ENCODE measurements at regions not wholly inside any gene's neighbourhood (a gene's known extent, or its start where the extent isn't known, plus 50 kb on each side); places are given as distances from the start of the nearest gene placed in this dataset.

- ChIA-PET SMC1A (ENCODE audit: uncharacterized antibody, unreplicated experiment) (interaction anchor here (3.9 kb wide), 1 partner anchor 329 kb away, joined by 15 read pairs; no protein-coding TSS in a partner anchor), RAD21 (ENCODE audit: unreplicated experiment) (interaction anchor here (1.5 kb wide), 1 partner anchor 329 kb away, joined by 7 read pairs; no protein-coding TSS in a partner anchor), CTCF (interaction anchor here (0.7 to 5.0 kb wide), 3 partner anchors 16 to 332 kb away, joined by 3 to 56 read pairs (median 14); no protein-coding TSS in a partner anchor), POLR2A (no interaction called here)
- ATAC-seq (no peak), DNase-seq (ENCODE audit: low read depth, low spot score) (no peak), FAIRE-seq (no peak)
- no peaks in the 10 kb centered on the region for H3K9me3 ChIP-seq (replicated peaks; ENCODE audit: control insufficient read depth, insufficient read depth, low read length)
- no peak overlapping the region for H3K4me3 ChIP-seq
- in situ Hi-C loops (cut with MboI) = loop anchor here (5.0 kb wide), 1 partner anchor 326 kb away; no protein-coding TSS in a partner anchor
- H4K20me1 ChIP-seq (ENCODE audit: control insufficient read depth, insufficient read depth) = no peaks in the 10 kb centered on the region
- no TSS peak for BruUV-seq (replicated peaks)
- H3K4me2 ChIP-seq (ENCODE audit: control insufficient read depth, insufficient read depth) = no peak overlapping the region
- no peaks in the 10 kb centered on the region for H3K27me3 ChIP-seq (replicated peaks in 1 of 2; ENCODE audit: control insufficient read depth in 2 of 2, insufficient read depth in 2 of 2, low read length in 1 of 2)
- no peaks in the 10 kb centered on the region for H3K4me1 ChIP-seq (ENCODE audit: control insufficient read depth, insufficient read depth, low read length)
- intact Hi-C loops (cut with micrococcal nuclease; ENCODE audit: unreplicated experiment) = loop anchor here (5.0 kb wide), 2 partner anchors 309 to 316 kb away; partner anchors contain the start of gene BAMBI
- H3K79me2 ChIP-seq (ENCODE audit: control insufficient read depth, insufficient read depth, low read length) = no peaks in the 10 kb centered on the region
- no peak overlapping the region for H2AFZ ChIP-seq (ENCODE audit: control insufficient read depth, low read depth, low read length)
- no peaks in the 10 kb centered on the region for H3K36me3 ChIP-seq (ENCODE audit: control insufficient read depth in 2 of 2, insufficient read depth in 2 of 2, low read length in 1 of 2)
- no peak overlapping the region for H3K9ac ChIP-seq (ENCODE audit: control insufficient read depth, insufficient read depth, low read length)
- H3K27ac ChIP-seq (ENCODE audit: control insufficient read depth, insufficient read depth) = no peak overlapping the region
- WGBS (ENCODE audit: insufficient coverage, insufficient replicate concordance, low lambda C conversion rate, missing lambda C conversion rate) = 21% methylated on average over 8 of the region's 8 CpGs
- TF ChIP-seq POLR2AphosphoS2 (IDR thresholded peaks at IDR 0.05; ENCODE audit: low read depth, low read length) (no peak), HDAC6 (IDR thresholded peaks at IDR 0.05; ENCODE audit: unreplicated experiment) (no peak), KAT2A (conservative IDR thresholded peaks at IDR 0.05; ENCODE audit: control insufficient read depth, low read depth, low read length) (no peak), ESRRA (IDR thresholded peaks at IDR 0.05; ENCODE audit: low read length) (no peak), ASH2L (IDR thresholded peaks at IDR 0.05; ENCODE audit: borderline replicate concordance, low read depth) (no peak), ATF2 (IDR thresholded peaks at IDR 0.05; ENCODE audit: low read length) (no peak), ZNF207 (IDR thresholded peaks at IDR 0.05; ENCODE audit: borderline replicate concordance) (no peak), HDAC2 (IDR thresholded peaks at IDR 0.05) (no peak)
- TF ChIP-seq, protein P1, sequence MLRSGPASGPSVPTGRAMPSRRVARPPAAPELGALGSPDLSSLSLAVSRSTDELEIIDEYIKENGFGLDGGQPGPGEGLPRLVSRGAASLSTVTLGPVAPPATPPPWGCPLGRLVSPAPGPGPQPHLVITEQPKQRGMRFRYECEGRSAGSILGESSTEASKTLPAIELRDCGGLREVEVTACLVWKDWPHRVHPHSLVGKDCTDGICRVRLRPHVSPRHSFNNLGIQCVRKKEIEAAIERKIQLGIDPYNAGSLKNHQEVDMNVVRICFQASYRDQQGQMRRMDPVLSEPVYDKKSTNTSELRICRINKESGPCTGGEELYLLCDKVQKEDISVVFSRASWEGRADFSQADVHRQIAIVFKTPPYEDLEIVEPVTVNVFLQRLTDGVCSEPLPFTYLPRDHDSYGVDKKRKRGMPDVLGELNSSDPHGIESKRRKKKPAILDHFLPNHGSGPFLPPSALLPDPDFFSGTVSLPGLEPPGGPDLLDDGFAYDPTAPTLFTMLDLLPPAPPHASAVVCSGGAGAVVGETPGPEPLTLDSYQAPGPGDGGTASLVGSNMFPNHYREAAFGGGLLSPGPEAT (IDR thresholded peaks at IDR 0.05; ENCODE audit: low read depth) = no peak
- TF ChIP-seq, protein P2, sequence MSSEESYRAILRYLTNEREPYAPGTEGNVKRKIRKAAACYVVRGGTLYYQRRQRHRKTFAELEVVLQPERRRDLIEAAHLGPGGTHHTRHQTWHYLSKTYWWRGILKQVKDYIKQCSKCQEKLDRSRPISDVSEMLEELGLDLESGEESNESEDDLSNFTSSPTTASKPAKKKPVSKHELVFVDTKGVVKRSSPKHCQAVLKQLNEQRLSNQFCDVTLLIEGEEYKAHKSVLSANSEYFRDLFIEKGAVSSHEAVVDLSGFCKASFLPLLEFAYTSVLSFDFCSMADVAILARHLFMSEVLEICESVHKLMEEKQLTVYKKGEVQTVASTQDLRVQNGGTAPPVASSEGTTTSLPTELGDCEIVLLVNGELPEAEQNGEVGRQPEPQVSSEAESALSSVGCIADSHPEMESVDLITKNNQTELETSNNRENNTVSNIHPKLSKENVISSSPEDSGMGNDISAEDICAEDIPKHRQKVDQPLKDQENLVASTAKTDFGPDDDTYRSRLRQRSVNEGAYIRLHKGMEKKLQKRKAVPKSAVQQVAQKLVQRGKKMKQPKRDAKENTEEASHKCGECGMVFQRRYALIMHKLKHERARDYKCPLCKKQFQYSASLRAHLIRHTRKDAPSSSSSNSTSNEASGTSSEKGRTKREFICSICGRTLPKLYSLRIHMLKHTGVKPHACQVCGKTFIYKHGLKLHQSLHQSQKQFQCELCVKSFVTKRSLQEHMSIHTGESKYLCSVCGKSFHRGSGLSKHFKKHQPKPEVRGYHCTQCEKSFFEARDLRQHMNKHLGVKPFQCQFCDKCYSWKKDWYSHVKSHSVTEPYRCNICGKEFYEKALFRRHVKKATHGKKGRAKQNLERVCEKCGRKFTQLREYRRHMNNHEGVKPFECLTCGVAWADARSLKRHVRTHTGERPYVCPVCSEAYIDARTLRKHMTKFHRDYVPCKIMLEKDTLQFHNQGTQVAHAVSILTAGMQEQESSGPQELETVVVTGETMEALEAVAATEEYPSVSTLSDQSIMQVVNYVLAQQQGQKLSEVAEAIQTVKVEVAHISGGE (CRISPR knock-in tag; IDR thresholded peaks at IDR 0.05) = no peak
- TF ChIP-seq, protein P3, sequence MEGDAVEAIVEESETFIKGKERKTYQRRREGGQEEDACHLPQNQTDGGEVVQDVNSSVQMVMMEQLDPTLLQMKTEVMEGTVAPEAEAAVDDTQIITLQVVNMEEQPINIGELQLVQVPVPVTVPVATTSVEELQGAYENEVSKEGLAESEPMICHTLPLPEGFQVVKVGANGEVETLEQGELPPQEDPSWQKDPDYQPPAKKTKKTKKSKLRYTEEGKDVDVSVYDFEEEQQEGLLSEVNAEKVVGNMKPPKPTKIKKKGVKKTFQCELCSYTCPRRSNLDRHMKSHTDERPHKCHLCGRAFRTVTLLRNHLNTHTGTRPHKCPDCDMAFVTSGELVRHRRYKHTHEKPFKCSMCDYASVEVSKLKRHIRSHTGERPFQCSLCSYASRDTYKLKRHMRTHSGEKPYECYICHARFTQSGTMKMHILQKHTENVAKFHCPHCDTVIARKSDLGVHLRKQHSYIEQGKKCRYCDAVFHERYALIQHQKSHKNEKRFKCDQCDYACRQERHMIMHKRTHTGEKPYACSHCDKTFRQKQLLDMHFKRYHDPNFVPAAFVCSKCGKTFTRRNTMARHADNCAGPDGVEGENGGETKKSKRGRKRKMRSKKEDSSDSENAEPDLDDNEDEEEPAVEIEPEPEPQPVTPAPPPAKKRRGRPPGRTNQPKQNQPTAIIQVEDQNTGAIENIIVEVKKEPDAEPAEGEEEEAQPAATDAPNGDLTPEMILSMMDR (IDR thresholded peaks at IDR 0.05 in 2 of 3, conservative IDR thresholded peaks at IDR 0.05 in 1 of 3; ENCODE audit: control insufficient read depth in 2 of 3, extremely low read depth in 1 of 3, insufficient read depth in 1 of 3, low read depth in 3 of 3, low read length in 3 of 3) = no peak
- TF ChIP-seq, protein P4, sequence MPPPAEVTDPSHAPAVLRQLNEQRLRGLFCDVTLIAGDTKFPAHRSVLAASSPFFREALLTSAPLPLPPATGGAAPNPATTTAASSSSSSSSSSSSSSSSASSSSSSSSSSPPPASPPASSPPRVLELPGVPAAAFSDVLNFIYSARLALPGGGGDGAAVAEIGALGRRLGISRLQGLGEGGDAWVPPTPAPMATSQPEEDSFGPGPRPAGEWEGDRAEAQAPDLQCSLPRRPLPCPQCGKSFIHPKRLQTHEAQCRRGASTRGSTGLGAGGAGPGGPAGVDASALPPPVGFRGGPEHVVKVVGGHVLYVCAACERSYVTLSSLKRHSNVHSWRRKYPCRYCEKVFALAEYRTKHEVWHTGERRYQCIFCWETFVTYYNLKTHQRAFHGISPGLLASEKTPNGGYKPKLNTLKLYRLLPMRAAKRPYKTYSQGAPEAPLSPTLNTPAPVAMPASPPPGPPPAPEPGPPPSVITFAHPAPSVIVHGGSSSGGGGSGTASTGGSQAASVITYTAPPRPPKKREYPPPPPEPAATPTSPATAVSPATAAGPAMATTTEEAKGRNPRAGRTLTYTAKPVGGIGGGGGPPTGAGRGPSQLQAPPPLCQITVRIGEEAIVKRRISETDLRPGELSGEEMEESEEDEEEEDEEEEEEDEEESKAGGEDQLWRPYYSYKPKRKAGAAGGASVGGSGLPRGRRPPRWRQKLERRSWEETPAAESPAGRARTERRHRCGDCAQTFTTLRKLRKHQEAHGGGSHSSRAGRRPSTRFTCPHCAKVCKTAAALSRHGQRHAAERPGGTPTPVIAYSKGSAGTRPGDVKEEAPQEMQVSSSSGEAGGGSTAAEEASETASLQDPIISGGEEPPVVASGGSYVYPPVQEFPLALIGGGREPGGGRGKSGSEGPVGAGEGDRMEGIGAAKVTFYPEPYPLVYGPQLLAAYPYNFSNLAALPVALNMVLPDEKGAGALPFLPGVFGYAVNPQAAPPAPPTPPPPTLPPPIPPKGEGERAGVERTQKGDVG (CRISPR knock-in tag; IDR thresholded peaks at IDR 0.05) = no peak
These were observed 295.8 kb upstream of the LYZL1 start for GRCh38 chr10:28993056-28993455.

Measured in GM12878 (cell line).